Bronchial epithelial cell (primary cell): ENCODE measurements at regions not wholly inside any gene's neighbourhood (a gene's known extent, or its start where the extent isn't known, plus 50 kb on each side); places are given as distances from the start of the nearest gene placed in this dataset.

ENCODE experiments used
- DNase-seq: peaks from one replicate; pipeline ENCODE4 v3.0.0-alpha.2; 2010; ENCODE audit warnings: low read depth
- FAIRE-seq: peaks from 2 replicates; lab custom pipeline; 2011; peaks lifted over from hg19 to GRCh38; lab: Jason Lieb, UNC
- H3K27me3 ChIP-seq: 2 replicates; pipeline ENCODE4 v1.5.1; 2011; ENCODE audit warnings: low read length; ENCODE audit not compliant: control insufficient read depth, insufficient read depth
- H3K36me3 ChIP-seq: 2 replicates; pipeline ENCODE4 v1.5.1; 2011; ENCODE audit warnings: low read length; ENCODE audit not compliant: control insufficient read depth, insufficient read depth
- H3K4me3 ChIP-seq: 2 replicates; pipeline ENCODE4 v1.5.1; 2011; ENCODE audit warnings: mild to moderate bottlenecking, low read depth, low read length, control low read depth
- TF ChIP-seq, protein P1 (sequence below): IDR thresholded peaks from 2 replicates; pipeline ENCODE4 v1.5.1; 2011; ENCODE audit warnings: mild to moderate bottlenecking, moderate library complexity, low read length, control low read depth, inconsistent platforms; ENCODE audit not compliant: insufficient read depth, severe bottlenecking

DNA sequence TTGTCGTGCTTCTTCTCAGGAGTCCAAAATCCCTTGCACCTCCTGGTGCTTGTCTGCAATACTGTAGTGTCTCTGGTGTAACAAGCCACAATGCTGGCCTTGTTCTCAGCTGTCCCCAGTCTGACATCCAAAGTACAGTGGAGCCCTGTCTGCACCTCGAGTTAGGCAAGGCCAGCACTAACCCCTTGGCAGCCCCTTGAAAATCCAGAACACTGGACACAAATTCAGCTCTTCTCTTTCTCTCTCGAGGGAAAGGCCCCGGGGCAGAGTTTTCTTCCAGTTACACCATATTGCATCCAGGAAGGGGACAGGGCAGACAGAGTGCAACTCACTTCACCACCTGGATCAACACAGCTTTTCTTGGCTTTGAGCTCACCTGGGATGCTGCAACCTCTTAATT is 91.3 kb upstream of the ATP10A start:
- DNase-seq (no peak), FAIRE-seq (no peak)
- TF ChIP-seq, protein P1, sequence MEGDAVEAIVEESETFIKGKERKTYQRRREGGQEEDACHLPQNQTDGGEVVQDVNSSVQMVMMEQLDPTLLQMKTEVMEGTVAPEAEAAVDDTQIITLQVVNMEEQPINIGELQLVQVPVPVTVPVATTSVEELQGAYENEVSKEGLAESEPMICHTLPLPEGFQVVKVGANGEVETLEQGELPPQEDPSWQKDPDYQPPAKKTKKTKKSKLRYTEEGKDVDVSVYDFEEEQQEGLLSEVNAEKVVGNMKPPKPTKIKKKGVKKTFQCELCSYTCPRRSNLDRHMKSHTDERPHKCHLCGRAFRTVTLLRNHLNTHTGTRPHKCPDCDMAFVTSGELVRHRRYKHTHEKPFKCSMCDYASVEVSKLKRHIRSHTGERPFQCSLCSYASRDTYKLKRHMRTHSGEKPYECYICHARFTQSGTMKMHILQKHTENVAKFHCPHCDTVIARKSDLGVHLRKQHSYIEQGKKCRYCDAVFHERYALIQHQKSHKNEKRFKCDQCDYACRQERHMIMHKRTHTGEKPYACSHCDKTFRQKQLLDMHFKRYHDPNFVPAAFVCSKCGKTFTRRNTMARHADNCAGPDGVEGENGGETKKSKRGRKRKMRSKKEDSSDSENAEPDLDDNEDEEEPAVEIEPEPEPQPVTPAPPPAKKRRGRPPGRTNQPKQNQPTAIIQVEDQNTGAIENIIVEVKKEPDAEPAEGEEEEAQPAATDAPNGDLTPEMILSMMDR, result no peak
- no peak overlapping the region for H3K4me3 ChIP-seq
- no peaks in the 10 kb centered on the region for H3K36me3 ChIP-seq
- no peaks in the 10 kb centered on the region for H3K27me3 ChIP-seq

DNA sequence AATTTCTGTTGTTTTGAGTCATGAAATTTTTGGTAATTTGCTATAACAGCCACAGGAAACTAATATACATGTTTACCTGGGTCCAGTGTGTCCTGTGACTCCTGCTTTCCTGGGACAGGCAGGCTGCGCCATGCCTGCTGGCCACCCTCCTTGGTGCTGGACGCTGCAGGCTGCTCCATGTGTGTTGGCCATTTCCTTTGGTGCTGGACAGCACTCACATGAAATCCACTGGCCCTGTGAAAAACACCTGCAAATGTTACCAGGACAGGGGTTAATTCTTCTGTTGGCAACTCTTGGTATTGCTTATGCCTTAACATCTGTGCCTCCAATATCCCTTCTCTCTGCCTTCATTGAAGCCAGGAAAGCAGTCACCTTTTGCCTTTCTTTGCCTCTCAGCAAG is 86.9 kb upstream of the ATP10A start:
- FAIRE-seq (no peak), DNase-seq (no peak)
- TF ChIP-seq, protein P1, result no peak

DNA sequence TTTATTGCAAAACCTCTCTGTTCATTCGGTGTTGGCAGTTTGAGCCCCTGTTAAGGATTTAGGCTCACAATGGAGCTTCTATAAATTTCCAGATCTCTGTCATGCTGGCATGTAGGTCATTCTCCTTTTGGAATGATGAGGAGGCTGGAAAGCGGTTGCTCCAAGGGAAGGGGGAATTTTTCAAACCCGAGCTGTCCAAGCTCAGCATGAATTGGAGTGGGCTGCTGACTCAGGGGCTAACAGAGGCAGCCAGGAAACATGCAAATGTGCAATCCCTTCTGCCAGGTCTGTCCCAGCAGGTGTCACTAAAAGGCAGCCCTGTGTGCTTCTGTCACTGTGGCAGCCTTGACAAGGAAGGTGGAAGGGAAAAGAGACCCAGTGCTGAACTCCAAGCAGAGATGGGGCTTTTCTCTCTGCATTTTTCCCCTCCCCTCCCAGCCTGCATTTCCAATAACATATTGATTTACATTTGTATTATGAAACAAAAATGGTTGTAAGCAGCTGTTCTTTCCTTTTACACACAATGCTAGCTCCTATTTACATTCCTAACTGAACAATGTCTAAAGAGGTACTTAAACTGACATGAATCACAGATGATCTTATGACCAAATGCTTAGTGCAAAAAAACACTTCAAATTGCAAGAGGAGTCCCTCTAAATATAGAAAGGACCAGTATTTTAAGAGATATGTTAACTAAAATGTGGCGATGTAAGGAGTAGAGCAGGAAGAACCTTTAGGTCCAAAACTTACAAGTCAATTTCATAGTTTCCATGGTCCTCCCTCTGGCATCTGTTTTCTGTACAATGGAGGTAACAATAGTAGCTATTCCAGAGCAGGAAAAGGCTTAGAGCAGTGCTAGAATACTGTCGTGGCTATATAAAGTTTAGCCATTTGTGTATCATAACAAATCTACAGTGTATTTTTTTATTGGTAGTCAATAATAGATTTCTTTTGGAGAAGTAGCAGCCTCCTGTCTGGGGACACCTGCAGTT is 84.5 kb upstream of the ATP10A start:
- no peaks in the 10 kb centered on the region for H3K27me3 ChIP-seq
- no peak for FAIRE-seq
- no peaks in the 10 kb centered on the region for H3K36me3 ChIP-seq
- no peak overlapping the region for H3K4me3 ChIP-seq
- no peak for DNase-seq
- TF ChIP-seq, protein P1, result peak; percentile 1

More for the DNA sequence above, 86.9 kb upstream of the ATP10A start:
- no peaks in the 10 kb centered on the region for H3K36me3 ChIP-seq
- H3K27me3 ChIP-seq, result no peaks in the 10 kb centered on the region
- no peak overlapping the region for H3K4me3 ChIP-seq

DNA sequence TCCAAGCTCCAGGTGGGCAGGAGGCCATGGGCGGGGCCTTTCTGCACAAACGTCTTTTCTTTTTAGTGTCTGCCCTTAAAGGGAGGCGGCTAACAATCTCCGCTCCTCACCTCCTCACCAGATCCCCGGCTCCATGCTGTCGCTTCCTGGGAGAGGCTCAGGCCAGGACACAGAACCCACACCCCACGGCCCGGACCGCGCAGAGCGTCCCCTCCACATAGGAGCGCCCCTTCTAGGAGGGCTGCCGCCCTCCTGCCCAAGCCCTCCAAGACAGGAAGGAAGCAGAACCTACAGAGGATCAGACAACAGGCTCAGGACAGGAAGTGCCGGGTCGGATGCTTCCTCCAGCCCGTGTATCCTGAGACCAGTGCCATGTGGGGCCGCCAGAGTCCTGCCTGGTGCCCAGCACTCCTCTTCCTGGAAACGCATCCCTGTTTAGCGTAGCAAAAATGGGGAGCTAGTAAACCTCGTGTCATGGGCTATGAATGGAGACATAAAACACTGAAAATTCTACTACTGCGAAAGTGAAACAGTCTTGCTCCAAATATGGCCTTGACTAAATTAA is 83.2 kb upstream of the ATP10A start:
- DNase-seq (no peak), FAIRE-seq (no peak)
- TF ChIP-seq, protein P1, result no peak
- Histone ChIP-seq H3K4me3 (no peak overlapping the region), H3K36me3 (no peaks in the 10 kb centered on the region), H3K27me3 (no peaks in the 10 kb centered on the region)

DNA sequence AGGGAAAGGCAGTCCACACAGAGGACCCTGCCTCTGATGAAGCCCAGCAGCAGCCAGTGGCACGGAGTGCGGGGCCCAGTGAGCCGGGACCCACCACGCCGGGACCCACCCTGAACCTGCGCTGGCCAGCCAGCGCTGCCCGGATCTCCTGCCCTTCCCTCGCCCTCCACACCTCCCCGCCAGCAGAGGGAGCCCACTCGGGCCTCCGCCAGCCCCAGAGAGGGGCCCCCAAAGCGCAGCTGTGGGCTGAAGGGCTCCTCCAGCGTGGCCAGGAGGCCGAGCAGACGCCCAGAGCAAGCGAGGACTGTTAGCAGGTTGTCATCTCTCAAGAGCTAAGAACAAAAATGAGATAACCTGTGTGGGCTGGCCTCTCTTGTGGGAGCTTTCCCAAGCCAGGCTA is 81.3 kb upstream of the ATP10A start:
- DNase-seq (no peak), FAIRE-seq (no peak)
- Histone ChIP-seq H3K4me3 (no peak overlapping the region), H3K36me3 (no peaks in the 10 kb centered on the region), H3K27me3 (no peaks in the 10 kb centered on the region)
- TF ChIP-seq, protein P1, result no peak
